H1 (cell line): ENCODE measurements at regions not wholly inside any gene's neighbourhood (a gene's known extent, or its start where the extent isn't known, plus 50 kb on each side); places are given as distances from the start of the nearest gene placed in this dataset.

Experiments
- CTCF ChIA-PET: fragments of 300-600 bp; sonication (Branson Sonifier 250); formaldehyde crosslinking; loops from one replicate; lab custom pipeline; 2021; ENCODE audit not compliant: partially characterized antibody; lab: Charles Lee
- POLR2A ChIA-PET: fragments of 300-600 bp; sonication (Branson Sonifier 250); formaldehyde crosslinking; loops from one replicate; lab custom pipeline; 2021; ENCODE audit warnings: inconsistent platforms; ENCODE audit not compliant: partially characterized antibody; lab: Charles Lee
- DNase-seq, 2 experiments: peaks; one replicate each; pipeline versions ENCODE4 v3.0.0 to v3.0.0-alpha.2; 2010 to 2022; ENCODE audit warnings: low spot score in 2 of 2, low read depth in 1 of 2, mixed read lengths in 1 of 2
- FAIRE-seq: peaks from 2 replicates; lab custom pipeline; 2011; peaks lifted over from hg19 to GRCh38; lab: Jason Lieb, UNC
- H2AFZ ChIP-seq: 2 replicates; pipeline ENCODE4 v1.8.1; 2012; ENCODE audit warnings: low read length, inconsistent platforms
- H2AK5ac ChIP-seq: 2 replicates; pipeline ENCODE4 v1.6.1; 2013; ENCODE audit warnings: low read depth, low read length
- H2BK120ac ChIP-seq: replicated peaks from 2 replicates; pipeline ENCODE3; 2013; ENCODE audit warnings: low read depth, low read length, inconsistent platforms
- H2BK12ac ChIP-seq: 2 replicates; pipeline ENCODE4 v1.6.1; 2013; ENCODE audit warnings: low read depth, low read length
- H2BK15ac ChIP-seq: 2 replicates; pipeline ENCODE4 v1.6.1; 2013; ENCODE audit warnings: low read length
- H2BK20ac ChIP-seq: 2 replicates; pipeline ENCODE4 v1.6.1; 2013; ENCODE audit warnings: low read length
- H2BK5ac ChIP-seq: 2 replicates; pipeline ENCODE4 v1.6.1; 2013; ENCODE audit warnings: low read depth, low read length
- H3K14ac ChIP-seq: 2 replicates; pipeline ENCODE4 v1.6.1; 2013; ENCODE audit warnings: inconsistent platforms; ENCODE audit not compliant: insufficient read length
- H3K18ac ChIP-seq: 2 replicates; pipeline ENCODE4 v1.6.1; 2013; ENCODE audit warnings: low read length; ENCODE audit errors: extremely low read depth
- H3K23ac ChIP-seq: 2 replicates; pipeline ENCODE4 v1.6.1; 2013; ENCODE audit warnings: inconsistent platforms; ENCODE audit not compliant: insufficient read length
- H3K23me2 ChIP-seq: 2 replicates; pipeline ENCODE4 v1.6.1; 2013; ENCODE audit warnings: low read depth, low read length
- H3K27ac ChIP-seq: 2 replicates; pipeline ENCODE4 v1.6.1; 2011; ENCODE audit warnings: low read depth, low read length, inconsistent platforms
- H3K27me3 ChIP-seq, 4 experiments: replicated peaks in 1 of 4; 1 replicate in 1 of 4; 2 replicates in 3 of 4; pipeline versions ENCODE4 v1.6.1 to v1.8.1; 2011 to 2013; ENCODE audit warnings: low read length in 3 of 4, mild to moderate bottlenecking in 3 of 4, inconsistent platforms in 2 of 4, mixed read lengths in 2 of 4, moderate library complexity in 1 of 4; ENCODE audit not compliant: control insufficient read depth in 3 of 4, insufficient read depth in 3 of 4; ENCODE audit errors: extremely low read depth in 1 of 4
- H3K36me3 ChIP-seq, 4 experiments: 2 replicates each; pipeline versions ENCODE4 v1.6.1 to v1.8.1; 2011 to 2013; ENCODE audit warnings: mild to moderate bottlenecking in 4 of 4, low read length in 3 of 4, moderate library complexity in 2 of 4, control low read depth in 1 of 4, inconsistent platforms in 1 of 4; ENCODE audit not compliant: insufficient read depth in 4 of 4, control insufficient read depth in 2 of 4
- H3K4ac ChIP-seq: replicated peaks from 2 replicates; pipeline ENCODE3; 2013; ENCODE audit warnings: low read length, low read depth, mixed read lengths, inconsistent platforms; ENCODE audit not compliant: insufficient read length
- H3K4me1 ChIP-seq, 4 experiments: replicated peaks in 1 of 4; 1 replicate in 1 of 4; 2 replicates in 3 of 4; pipeline versions ENCODE4 v1.6.1 to v1.8.1; 2011 to 2013; ENCODE audit warnings: low read length in 3 of 4, inconsistent platforms in 2 of 4, mixed read lengths in 1 of 4; ENCODE audit not compliant: insufficient read depth in 4 of 4, control insufficient read depth in 3 of 4
- H3K4me2 ChIP-seq, 2 experiments: 2 replicates each; pipeline versions ENCODE4 v1.6.1 to v1.8.1; 2011 to 2013; ENCODE audit warnings: low read depth in 2 of 2, low read length in 2 of 2, control low read depth in 1 of 2, inconsistent platforms in 1 of 2, mild to moderate bottlenecking in 1 of 2; ENCODE audit not compliant: insufficient read depth in 1 of 2
- H3K4me3 ChIP-seq, 4 experiments: fragments of 200-600, 300-600 bp in 1 of 4; sonication (generic), shearing (Covaris generic), sonication (Bioruptor Twin) in 1 of 4; 2 replicates each; pipeline versions ENCODE4 v1.5.1 to v1.8.1; 2011 to 2016; ENCODE audit warnings: low read length in 4 of 4, low read depth in 3 of 4, control low read depth in 2 of 4, inconsistent platforms in 2 of 4, mild to moderate bottlenecking in 2 of 4, mixed read lengths in 1 of 4, moderate library complexity in 1 of 4; ENCODE audit not compliant: insufficient read depth in 2 of 4; ENCODE audit errors: extremely low read depth in 1 of 4
- H3K56ac ChIP-seq: replicated peaks from 2 replicates; pipeline ENCODE3; 2013; ENCODE audit warnings: low read depth, mild to moderate bottlenecking, mixed read lengths, low read length, inconsistent platforms; ENCODE audit not compliant: insufficient read length
- H3K79me1 ChIP-seq: 2 replicates; pipeline ENCODE4 v1.6.1; 2013; ENCODE audit warnings: low read depth, low read length, control low read depth
- H3K79me2 ChIP-seq, 2 experiments: 2 replicates each; pipeline versions ENCODE4 v1.6.1 to v1.8.1; 2012 to 2013; ENCODE audit warnings: low read length in 2 of 2, mild to moderate bottlenecking in 2 of 2, inconsistent platforms in 1 of 2; ENCODE audit not compliant: insufficient read depth in 2 of 2, control insufficient read depth in 1 of 2
- H3K9ac ChIP-seq, 4 experiments: replicated peaks in 1 of 4; 1 replicate in 1 of 4; 2 replicates in 3 of 4; pipeline versions ENCODE4 v1.6.1 to v1.8.1; 2011 to 2013; ENCODE audit warnings: low read depth in 3 of 4, low read length in 3 of 4, control low read depth in 2 of 4, mild to moderate bottlenecking in 2 of 4, moderate library complexity in 2 of 4, inconsistent platforms in 1 of 4; ENCODE audit errors: extremely low read depth in 1 of 4
- H3K9me3 ChIP-seq, 2 experiments: 2 replicates each; pipeline versions ENCODE4 v1.6.1 to v1.8.1; 2012 to 2013; ENCODE audit warnings: mild to moderate bottlenecking in 2 of 2, moderate library complexity in 2 of 2, control low read depth in 1 of 2, inconsistent platforms in 1 of 2, low read depth in 1 of 2, low read length in 1 of 2, mixed read lengths in 1 of 2; ENCODE audit not compliant: insufficient read depth in 2 of 2
- H4K20me1 ChIP-seq, 2 experiments: replicated peaks in 1 of 2; 2 replicates each; pipeline versions ENCODE3 to v1.8.1; 2011 to 2013; ENCODE audit warnings: inconsistent platforms in 2 of 2, low read length in 2 of 2, mild to moderate bottlenecking in 1 of 2; ENCODE audit not compliant: insufficient read depth in 2 of 2, control insufficient read depth in 1 of 2
- H4K5ac ChIP-seq: 2 replicates; pipeline ENCODE4 v1.6.1; 2013; ENCODE audit warnings: low read length, low read depth, mixed read lengths, inconsistent platforms; ENCODE audit not compliant: insufficient read length
- H4K8ac ChIP-seq: 2 replicates; pipeline ENCODE4 v1.8.0; 2013; ENCODE audit warnings: mild to moderate bottlenecking, moderate library complexity, low read length, inconsistent platforms; ENCODE audit not compliant: insufficient read depth; ENCODE audit errors: extremely low read depth
- H4K91ac ChIP-seq: replicated peaks from 2 replicates; pipeline ENCODE3; 2013; ENCODE audit warnings: low read length, mixed read lengths, inconsistent platforms; ENCODE audit not compliant: insufficient read length
- ATF2 ChIP-seq: IDR thresholded peaks from 2 replicates; pipeline ENCODE4 v1.6.1; 2012; ENCODE audit warnings: low read length, inconsistent platforms
- BRCA1 ChIP-seq: IDR thresholded peaks from 2 replicates; pipeline ENCODE4 v1.6.1; 2012; ENCODE audit warnings: low read depth, low read length, improper control_type of control experiment
- CHD2 ChIP-seq: IDR thresholded peaks from 2 replicates; pipeline ENCODE4 v1.6.1; 2012; ENCODE audit warnings: low read length, improper control_type of control experiment
- CREB1 ChIP-seq: IDR thresholded peaks from 2 replicates; pipeline ENCODE4 v1.6.1; 2012; ENCODE audit warnings: inconsistent platforms
- EGR1 ChIP-seq: IDR thresholded peaks from 2 replicates; pipeline ENCODE4 v1.6.1; 2011; ENCODE audit warnings: low read depth, low read length, borderline replicate concordance
- FOSL1 ChIP-seq: IDR thresholded peaks from 2 replicates; pipeline ENCODE4 v1.6.1; 2011; ENCODE audit warnings: mild to moderate bottlenecking, low read depth, low read length, moderate library complexity; ENCODE audit not compliant: insufficient read depth
- JUND ChIP-seq: IDR thresholded peaks from 2 replicates; pipeline ENCODE4 v1.6.1; 2011; ENCODE audit warnings: mild to moderate bottlenecking, improper control_type of control experiment, low read length
- MAX ChIP-seq: IDR thresholded peaks from 2 replicates; pipeline ENCODE4 v1.6.1; 2012; ENCODE audit warnings: inconsistent platforms
- NRF1 ChIP-seq: IDR thresholded peaks from 2 replicates; pipeline ENCODE4 v1.6.1; 2011; ENCODE audit warnings: mild to moderate bottlenecking, low read depth, low read length, improper control_type of control experiment
- RXRA ChIP-seq: IDR thresholded peaks from 2 replicates; pipeline ENCODE4 v1.6.1; 2011; ENCODE audit warnings: low read depth, mild to moderate bottlenecking, low read length, moderate library complexity; ENCODE audit not compliant: insufficient read depth
- SRF ChIP-seq: IDR thresholded peaks from 2 replicates; pipeline ENCODE4 v1.6.1; 2011; ENCODE audit warnings: mild to moderate bottlenecking, low read depth, low read length, moderate library complexity
- TEAD4 ChIP-seq: IDR thresholded peaks from 2 replicates; pipeline ENCODE4 v1.6.1; 2012; ENCODE audit warnings: low read depth, low read length, inconsistent platforms, mixed read lengths
- WGBS, 2 experiments: shearing (Covaris generic) in 1 of 2; methylation state at CpG; one replicate each; pipeline versions ENCODE4 v1.1.6 to v1.1.7; 2013 to 2015; ENCODE audit warnings: low lambda C conversion rate in 2 of 2, mixed read lengths in 2 of 2, inconsistent platforms in 1 of 2, low coverage in 1 of 2, missing lambda C conversion rate in 1 of 2; ENCODE audit not compliant: insufficient replicate concordance in 2 of 2, insufficient coverage in 1 of 2, insufficient read length in 1 of 2; ENCODE audit errors: extremely low coverage in 1 of 2, missing lambda C conversion rate in 1 of 2; 5-methylcytosine and 5-hydroxymethylcytosine counted together

GRCh38 chr2:150182566-150183235 is 304.8 kb downstream of the RND3 start:
- FAIRE-seq (no peak), DNase-seq (no peak)
- H3K23ac ChIP-seq = no peak overlapping the region
- no peaks in the 10 kb centered on the region for H3K9me3 ChIP-seq
- no peak overlapping the region for H4K8ac ChIP-seq
- no peak overlapping the region for H3K56ac ChIP-seq
- POLR2A ChIA-PET = no interaction called here
- H3K23me2 ChIP-seq = no peaks in the 10 kb centered on the region; the same call in 1 of the 2 replicates
- H2BK12ac ChIP-seq = no peak overlapping the region
- no peaks in the 10 kb centered on the region for H3K79me1 ChIP-seq
- no peak overlapping the region for H3K4me2 ChIP-seq
- H3K4me3 ChIP-seq = no peak overlapping the region
- H3K36me3 ChIP-seq = no peaks in the 10 kb centered on the region
- no peaks in the 10 kb centered on the region for H3K79me2 ChIP-seq
- H2BK20ac ChIP-seq = no peak overlapping the region
- H2BK5ac ChIP-seq = no peak overlapping the region
- H3K9ac ChIP-seq = no peak overlapping the region
- no peaks in the 10 kb centered on the region for H4K20me1 ChIP-seq
- H3K14ac ChIP-seq = no peak overlapping the region
- H2BK120ac ChIP-seq = no peak overlapping the region
- H3K4me1 ChIP-seq = no peaks in the 10 kb centered on the region; a peak in 1 of 7 replicates
- H2AK5ac ChIP-seq = no peak overlapping the region
- no peak overlapping the region for H3K18ac ChIP-seq
- no peak overlapping the region for H3K4ac ChIP-seq
- no peak overlapping the region for H2BK15ac ChIP-seq
- 90% methylated on average over 5 of the region's 5 CpGs; no CpG with 5 or more reads in 1 of the 2 experiments for WGBS, 2 experiments
- CTCF ChIA-PET = no interaction called here
- no peak overlapping the region for H2AFZ ChIP-seq
- no peak overlapping the region for H4K91ac ChIP-seq
- no peak overlapping the region for H3K27ac ChIP-seq
- no peak overlapping the region for H4K5ac ChIP-seq
- no peaks in the 10 kb centered on the region for H3K27me3 ChIP-seq
- TF ChIP-seq CREB1 (no peak), TEAD4 (no peak), MAX (no peak), JUND (no peak), EGR1 (no peak), CHD2 (no peak), BRCA1 (no peak), NRF1 (no peak), SRF (no peak), FOSL1 (no peak), RXRA (no peak), ATF2 (no peak)
